IPS DF 19.7 (cell line): ENCODE measurements at regions not wholly inside any gene's neighbourhood (a gene's known extent, or its start where the extent isn't known, plus 50 kb on each side); places are given as distances from the start of the nearest gene placed in this dataset.
"Not testable (repeated sequence)": the region's sequence is repeated elsewhere in the genome, so short reads cannot be mapped to it uniquely, and the experiment has no call there.

Experiments
- DNase-seq: peaks from one replicate; pipeline ENCODE4 v3.0.0-alpha.2; 2013; ENCODE audit warnings: low read depth, low spot score

DNA sequence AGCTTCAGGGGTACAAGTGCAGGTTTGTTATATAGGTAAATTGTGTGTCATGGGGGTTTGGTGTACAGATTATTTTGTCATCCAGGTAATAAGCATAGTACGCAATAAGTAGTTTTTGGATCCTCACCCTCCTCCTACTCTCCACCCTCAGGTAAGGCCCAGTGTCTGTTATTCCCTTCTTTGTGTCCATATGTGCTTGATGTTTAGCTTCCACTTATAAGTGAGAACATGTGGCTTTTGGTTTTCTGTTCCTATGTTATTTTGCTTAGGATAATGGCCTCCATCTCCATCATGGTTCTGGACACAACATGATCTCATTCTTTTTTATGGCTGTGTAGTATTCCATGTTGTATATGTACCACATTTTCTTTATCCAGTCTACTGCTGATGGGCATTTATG is 298.4 kb downstream of the LIG4 start:
- DNase-seq: not testable (repeated sequence)

DNA sequence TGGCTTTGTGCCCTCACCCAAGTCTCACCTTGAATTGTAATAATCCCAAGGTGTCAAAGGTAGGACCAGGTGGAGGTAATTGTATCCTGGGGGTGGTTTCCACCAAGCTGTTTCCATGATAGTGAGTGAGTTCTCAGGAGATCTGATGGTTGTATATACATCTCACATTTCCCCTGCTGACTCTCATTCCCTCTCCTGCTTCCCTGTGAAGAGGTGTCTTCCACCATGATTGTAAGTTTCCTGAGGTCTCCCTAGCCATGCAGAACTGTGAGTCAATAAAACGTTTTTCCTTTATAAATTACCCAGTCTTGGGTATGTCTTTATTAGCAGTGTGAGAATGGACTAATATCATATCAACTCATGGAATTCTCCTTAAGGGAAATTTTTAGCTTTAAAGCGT is 302.6 kb downstream of the LIG4 start:
- DNase-seq: no peak

DNA sequence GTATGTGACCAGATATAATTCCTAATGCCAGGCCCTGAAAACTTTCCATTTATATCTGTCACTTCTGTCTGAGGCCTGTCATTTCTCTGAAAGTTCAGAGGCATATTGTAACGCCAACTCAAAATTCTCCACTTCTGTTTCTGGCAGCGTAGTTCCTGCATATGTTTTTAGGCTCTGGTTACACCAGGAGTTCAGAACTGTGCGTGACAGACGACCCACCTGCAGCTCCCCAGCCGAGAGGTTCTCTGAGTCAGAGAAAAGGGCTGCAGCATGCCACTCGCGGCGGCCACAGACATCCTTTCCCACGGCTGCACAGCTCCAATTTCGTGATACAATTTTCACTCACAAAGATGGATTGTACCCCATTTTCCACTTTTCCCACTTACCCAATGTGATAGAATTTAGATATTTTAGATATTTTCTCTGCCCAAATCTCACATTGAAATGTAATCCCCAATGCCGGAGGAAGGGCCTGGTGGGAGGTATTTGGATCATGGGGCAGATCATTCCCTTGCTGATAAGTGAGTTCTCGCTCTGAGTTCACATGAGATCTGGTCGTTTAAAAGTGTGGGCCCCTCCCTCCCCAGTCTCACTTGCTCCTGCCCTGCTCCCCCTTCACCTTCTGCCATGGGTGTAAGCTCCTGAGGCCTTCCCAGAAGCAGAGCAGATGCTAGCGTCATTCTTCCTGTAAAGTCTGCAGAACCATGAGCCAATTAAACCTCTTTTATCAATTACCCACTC is 308.1 kb downstream of the LIG4 start:
- DNase-seq: no peak

DNA sequence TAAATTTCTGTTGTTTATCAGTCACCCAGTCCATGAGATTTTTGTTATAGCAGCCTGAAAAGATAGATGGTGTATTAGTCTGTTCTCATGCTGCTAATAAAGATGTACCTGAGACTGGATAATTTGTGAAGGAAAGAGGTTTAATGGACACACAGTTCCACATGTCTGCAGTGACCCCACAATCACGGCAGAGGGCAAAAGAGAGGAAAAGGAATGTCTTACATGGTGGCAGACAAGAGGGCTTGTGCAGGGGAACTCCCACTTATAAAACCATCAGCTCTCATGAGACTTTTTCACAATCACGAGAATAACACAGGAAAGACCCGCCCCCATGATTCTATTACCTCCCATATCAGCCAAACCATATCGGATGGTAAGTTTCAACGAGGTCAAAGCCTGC is 309.2 kb downstream of the LIG4 start:
- DNase-seq: no peak

DNA sequence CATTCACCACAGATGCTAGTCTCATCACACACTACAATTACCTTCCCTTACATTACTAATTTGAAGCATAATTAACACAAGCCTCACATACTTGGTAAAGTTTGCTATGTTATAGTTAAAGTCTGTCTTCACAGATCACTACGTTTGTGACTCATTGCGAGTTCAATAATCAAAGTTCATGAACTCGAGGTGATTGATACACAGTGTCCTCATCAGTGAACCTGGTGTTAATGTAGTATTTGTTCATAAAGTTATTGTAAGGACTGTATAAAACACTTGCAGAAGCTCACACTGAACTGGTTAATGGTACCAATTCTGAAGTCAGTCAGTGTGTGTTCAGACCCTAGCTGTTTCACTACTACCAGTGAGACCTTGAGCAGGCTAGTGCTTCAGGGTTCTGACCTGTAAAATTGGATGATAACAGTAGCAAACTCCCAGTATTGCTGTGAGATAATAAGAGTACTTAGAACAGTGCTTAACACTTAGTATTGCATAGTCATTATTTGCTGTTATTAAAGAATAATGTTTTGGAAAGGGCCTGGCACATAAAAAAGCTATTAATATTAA is 313.3 kb downstream of the LIG4 start:
- no peak for DNase-seq

DNA sequence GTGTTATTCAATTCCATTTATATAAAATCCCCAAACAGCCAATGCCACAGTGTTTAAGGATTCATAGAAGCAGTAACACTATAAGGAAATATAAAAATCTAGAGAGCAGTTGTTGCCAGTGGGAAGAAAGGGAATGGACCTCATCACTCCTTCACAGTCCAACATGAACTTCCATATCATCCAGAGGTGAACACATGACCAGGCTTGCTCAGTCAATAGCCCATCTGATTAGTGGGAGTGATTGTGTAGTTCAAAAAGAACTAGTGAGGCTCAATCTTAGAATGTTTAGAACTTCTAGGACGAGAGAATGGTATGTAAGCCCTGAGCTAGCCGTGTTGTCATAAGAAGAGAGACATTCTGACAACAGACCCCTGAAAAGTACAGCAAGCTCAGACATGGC is 314.1 kb downstream of the LIG4 start:
- DNase-seq: no peak

DNA sequence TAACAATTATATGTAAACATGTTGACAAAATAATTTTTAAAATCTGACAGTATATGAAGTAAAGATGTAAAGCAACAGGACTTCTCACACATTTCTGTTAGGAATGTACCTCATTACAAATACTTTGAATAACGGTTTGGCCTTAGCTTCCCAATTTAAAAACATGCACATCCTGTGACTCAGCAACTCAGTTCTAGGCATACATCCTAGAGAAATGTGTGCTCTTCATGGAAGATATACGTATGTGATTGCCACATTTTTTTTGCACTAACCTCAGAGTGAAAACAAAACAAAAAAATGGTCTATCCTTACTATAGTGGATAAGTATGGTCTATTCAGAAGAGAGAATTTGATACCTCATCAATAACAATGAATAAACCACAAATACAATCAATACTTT is 314.6 kb downstream of the LIG4 start:
- no peak for DNase-seq

DNA sequence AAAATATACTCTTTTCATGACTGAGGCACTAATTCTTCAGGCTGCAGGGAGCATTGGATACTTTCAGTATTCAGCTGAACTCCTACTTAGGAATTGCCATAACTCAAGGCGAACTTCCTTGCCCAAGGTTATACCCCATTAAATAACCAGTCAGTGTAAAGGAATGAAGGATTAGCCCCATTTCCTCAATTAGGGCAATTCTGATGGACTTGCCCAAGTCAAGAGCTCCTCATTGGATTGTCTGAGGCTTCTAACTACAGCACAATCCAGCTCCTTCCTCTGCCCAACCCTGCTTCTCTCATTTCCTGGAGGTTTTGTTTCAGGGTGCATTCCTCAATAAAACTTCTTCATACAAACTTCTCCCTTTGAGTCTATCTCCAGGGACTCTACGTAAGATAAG is 329.2 kb downstream of the LIG4 start:
- no peak for DNase-seq

DNA sequence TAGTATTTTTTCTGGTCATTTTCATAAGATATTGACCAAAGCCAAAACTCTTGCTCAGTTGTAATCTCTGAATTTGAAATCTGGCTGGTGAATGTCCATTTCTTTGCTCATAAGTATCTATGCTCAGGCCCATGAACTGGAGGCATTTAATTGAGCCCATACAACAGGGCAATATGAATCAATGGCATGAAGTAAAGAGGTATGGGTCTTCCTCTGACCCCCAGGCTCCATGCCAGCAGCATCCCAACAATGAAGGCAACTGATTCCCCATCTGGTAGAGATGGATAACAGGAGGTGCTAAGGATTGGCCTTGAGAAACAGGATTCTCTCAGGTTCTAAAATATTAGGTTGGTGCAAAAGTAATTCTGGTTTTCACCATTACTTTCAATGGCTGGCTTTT is 330.8 kb downstream of the LIG4 start:
- no peak for DNase-seq

DNA sequence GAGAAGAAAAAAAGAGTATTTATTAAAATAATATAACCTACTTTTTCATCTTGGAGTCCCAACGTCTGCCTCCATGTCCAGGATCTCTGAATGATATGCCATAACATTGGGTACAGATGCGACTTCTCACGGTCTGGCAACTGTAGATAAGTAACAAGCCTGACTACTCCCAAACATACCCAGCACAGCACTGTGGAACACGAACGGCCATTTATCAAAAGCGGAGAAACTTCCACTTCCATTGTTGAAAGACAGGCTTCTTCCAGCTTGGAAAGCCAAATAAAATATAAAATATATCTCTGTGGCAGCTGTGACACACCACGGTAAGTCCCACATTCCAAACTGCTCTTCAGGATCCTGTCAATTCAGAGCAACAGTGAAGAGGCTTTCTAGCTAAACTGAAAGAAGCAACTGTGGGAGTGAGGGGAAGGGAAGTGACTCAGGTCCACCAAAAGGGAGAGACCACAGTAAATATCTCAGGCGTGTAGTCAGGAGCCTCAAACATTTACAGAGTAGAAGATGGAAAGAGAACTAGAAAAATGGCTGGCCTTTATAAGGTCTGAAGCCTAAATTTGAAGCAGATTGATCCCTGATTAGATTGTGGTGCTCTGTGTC is 331.7 kb downstream of the LIG4 start:
- no peak for DNase-seq

DNA sequence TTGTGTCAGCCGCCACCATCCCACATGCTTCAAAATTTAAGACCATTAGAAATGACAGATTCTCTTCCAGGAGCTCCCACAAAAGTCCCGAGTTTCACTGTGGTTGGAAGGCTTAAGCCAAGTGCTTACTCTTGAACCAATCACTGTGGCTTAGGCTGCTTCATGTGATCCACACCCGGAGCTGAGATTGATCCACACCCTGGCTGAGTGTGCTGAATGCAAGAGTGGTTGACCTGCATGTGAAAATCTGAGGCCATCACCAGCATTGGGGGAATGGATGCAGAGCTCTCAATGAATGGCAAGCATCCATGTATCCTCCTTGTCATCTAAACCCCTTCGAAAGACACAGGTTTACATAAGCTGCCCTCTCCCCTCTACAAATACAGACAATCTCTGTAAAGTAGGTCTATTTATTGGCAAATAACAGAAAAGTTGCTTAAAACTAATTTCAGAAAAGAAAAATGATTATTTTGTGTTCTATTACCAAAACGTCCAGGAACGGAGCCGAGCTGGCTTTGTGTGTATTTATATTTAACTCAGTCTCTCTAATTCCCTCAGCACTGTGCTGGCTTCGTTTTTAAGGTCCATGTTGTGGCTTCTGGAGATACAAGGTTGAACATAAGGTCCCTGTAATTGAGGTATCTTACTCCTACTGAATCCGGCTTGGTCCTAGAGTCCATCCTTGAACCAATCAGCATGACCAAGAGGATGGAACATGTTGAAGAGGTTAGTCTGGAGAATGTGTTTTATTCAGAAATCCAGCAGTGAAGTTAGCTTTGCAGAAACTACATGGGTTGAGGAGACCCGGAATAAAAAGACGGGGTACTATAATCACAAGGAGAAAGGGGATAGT is 332.4 kb downstream of the LIG4 start:
- no peak for DNase-seq

DNA sequence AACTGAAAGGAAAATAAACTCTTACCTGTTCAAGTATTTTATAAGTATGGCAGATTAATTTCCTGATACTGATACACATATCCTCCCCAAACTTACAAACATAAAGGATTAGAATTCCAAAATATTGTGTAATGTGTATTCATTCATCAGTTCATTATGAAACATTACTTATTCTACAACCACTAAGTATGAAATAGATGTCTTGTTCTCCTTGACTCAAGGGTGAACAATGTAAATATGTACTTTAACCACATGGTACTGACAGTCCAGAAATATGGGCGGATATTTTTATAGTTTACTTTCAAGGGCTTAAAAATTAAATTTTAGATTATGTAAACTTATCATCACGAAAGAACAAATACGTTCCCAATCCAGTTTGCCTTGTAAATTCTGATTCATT is 334.0 kb downstream of the LIG4 start:
- no peak for DNase-seq

DNA sequence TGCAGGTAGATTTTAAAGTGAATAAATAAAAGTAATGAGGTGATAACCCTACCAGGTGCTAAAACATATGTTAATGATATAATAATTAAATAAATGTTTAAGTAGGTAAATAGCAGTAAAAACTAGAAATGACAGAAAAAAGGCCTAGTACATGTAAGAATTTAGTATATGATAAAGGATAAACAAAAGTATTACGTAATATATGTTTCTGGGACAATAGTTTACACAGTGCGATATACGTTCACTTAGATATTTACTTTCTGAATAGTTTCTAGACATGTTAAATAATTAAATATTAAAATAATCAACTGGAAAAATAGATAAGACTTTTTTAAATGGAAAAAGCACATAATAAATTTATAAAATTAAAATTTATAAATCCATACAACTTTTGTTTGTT is 340.9 kb downstream of the LIG4 start:
- DNase-seq: no peak

DNA sequence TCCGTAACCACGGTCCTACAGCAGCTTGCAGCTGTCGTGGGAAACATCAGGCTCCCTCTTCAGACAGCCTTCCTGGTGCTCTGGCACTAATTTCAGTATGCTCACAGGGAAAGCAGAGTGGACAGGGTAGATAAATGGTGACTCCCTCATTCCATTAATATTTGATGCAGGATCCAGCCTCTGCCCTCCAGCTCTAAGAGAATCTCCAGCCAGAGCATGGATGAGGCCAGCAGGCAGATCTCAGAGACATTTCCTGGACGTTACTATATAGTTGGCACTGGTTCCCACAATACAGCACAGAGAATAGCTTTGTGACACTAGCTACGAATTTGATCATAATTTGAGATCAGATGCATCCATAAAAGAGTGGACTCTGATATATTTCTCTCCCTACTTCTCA is 341.4 kb downstream of the LIG4 start:
- no peak for DNase-seq

DNA sequence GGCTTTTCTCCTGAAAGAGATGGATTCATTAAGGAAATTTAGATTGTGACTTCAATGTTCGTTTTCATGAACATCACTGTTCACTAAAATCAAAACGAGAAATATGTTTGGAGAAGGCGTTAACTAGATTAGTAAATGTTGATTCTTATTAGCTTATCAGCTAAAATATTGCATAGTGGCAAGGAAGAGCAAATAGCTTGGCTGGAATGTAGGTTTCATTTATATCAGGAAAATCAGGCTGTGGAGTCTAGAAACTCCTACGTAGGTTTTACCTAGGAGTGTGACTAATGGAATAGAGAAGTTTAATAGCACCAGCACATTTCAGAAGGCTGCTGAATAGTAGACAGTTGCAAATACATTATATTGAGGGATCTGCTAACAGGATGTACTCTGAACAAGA is 344.9 kb downstream of the LIG4 start:
- no peak for DNase-seq

DNA sequence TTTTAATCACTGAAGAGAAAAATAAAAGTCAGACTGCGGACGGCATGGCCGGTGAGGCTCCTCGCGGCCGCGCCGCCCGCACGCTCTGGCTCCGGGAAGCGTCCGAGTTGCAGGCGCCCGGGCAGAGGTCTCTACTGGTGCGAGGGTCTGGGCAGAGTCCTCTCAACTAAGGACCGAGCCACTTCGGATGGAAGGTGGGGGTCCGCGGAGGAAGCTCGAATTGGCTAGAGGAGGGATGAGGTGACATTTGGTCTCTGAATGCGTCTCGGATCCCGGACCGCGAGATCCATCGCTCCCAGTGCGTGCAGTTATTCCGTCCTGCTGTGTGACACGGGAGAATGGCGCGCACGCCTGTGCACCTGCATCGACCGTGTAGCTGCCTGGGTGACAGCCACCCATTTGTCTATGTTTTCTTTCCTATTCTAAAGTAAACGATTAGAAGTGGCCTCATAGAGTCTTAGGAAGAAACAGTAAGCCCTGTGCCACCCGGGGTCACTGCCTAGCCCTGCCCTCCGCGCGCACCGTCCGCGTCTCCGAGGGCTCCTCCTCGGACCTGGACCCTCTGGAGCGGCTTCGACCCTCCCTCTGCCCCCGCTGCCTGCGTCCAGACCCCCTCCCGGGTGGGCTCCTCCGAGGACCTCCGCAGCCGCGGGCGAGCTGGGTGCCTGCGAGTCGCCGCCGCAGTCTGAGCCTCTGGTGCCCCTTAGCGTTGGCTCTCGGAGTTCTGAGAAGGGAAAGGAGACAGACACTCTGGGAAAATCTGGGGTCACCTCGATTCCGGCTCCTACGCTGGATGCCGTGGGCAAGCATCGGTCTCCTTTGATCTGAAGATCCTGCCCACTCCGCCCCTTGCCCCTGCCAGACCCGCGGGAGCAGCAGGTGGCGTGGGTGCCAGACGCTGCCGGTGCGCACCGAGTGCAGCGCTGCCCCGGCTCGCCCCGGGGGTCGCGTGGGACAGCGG is 347.4 kb downstream of the LIG4 start:
- no peak for DNase-seq

DNA sequence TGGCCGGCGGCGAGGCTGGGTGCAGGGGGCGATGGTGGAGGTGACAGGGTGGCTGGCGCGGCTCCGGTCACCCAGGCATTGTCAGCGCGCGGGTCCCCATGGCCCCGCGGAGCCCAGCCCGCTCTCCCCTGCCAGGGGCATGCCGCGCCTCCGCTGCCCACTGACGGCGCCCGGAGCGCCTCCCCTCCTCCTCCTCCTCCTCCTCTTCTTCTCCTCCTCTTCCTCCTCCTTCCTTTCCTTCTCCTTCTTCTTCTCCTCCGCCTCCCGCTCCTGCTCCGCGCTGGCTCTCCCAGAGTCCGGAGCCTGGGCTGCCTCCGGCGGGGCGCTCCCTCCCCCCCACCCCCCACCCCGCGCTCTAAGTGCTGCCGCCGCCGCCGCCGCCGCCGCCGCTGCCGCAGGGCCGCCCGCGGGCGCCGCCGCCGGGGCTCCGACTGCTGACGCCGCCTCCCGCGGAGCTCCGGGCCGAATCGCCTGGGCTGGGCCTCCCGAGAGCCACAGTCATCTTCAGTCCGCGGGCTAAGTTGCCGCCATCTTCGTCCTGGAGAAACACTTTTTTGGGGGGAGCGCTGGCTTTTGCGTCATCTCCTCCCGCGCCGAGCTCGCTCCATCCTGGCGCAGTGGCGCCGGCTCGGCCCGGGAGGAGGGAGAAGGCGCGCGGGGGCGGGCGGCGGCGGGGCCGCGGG is 348.3 kb downstream of the LIG4 start:
- no peak for DNase-seq

DNA sequence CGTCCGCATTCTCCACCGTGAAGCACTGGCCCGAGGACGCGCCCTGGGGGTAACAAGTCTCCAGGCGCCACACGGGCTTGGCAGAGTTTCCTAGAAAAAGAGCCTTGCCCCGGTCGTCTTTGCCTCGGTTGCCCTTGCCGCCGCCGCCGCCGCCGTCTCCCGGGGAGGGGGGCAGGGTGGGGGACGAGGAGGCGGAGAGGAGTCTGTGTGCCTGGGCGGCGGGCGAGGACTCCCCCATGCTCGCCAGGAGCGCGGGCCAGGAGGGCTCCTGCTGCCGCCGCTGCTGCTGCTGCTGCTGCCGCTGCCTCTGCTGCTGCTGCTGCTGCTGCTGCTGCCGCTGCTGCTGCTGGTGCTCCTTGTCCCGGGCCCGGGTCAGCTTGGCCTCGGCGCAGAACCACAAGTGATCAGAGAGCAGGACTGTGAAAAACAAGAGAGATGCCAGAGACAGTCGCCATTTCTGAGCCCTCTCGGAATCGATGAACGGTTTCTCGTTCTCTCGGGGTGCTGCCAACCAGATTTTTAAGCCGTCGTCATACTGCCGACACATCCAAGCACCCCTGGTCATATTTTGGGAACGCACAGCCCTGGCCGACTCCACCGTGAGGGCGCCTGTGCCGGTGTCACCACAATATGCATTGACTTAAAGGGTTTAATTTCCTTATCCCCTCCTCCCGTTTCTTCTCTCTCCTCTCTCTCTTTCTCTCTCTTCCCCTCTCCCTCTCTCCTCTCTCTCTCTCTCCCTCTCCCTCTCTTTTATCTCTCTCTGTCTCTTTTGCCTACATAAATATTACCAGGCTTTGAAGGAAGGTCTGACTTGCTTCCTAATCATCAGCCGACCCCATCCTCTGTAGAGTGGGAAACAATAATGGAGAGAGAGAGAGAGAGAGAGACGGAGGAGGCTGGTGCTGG is 349.1 kb downstream of the LIG4 start:
- DNase-seq: no peak

DNA sequence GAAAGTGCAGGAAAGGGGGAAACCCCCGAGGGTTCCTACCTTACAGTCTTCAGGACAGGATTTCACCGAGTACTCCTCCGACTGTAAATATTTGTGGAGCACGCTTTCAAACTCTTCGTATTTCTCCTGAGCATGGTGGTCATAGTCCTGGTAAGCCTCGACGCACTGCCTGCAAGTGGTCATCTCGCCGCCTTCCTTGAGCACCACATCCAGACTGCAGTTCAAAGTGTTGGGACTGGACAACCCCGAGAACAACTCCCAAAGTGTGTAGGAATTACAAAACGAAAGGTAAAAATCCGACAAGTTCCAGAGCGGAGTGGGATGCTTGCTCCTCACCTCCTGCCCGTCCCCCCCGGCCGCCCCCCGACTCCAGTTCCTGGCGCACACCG is 349.7 kb downstream of the LIG4 start:
- DNase-seq: no peak

DNA sequence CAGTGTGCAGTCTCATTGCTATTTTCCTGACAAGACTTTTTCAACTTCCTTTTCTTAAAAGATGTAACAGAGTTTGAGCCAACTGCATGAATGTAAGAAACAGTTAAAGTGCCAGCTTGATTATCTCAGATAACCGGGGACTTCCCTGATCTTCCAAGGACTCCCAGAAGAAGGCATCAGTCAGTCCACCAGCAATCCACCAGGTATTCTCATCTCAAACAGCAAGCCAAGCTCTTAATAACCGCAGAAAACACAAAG is 350.1 kb downstream of the LIG4 start:
- DNase-seq: no peak
